CD4-positive, alpha-beta memory T cell (primary cell): ENCODE measurements at regions not wholly inside any gene's neighbourhood (a gene's known extent, or its start where the extent isn't known, plus 50 kb on each side); places are given as distances from the start of the nearest gene placed in this dataset.
"Not testable (repeated sequence)": the region's sequence is repeated elsewhere in the genome, so short reads cannot be mapped to it uniquely, and the experiment has no call there.

ENCODE experiments used
- CTCF ChIA-PET: fragments of 350-600 bp; sonication (Branson Sonifier 250); formaldehyde crosslinking; loops from one replicate; lab custom pipeline; 2021; ENCODE audit warnings: inconsistent platforms; ENCODE audit not compliant: partially characterized antibody; lab: Charles Lee
- POLR2A ChIA-PET: fragments of 350-600 bp; sonication (Branson Sonifier 250); formaldehyde crosslinking; loops from one replicate; lab custom pipeline; 2021; ENCODE audit not compliant: partially characterized antibody; lab: Charles Lee
- DNase-seq, 5 donors: peaks; one replicate each; pipeline versions ENCODE4 v3.0.0 to v3.0.0-alpha.2; 2020 to 2022; ENCODE audit warnings: mixed read lengths in 1 of 5
- H3K27ac ChIP-seq: one replicate; pipeline ENCODE4 v1.7.0; 2013; ENCODE audit warnings: low read depth, low read length
- H3K27me3 ChIP-seq: 2 replicates; pipeline ENCODE4 v1.7.0; 2013; ENCODE audit warnings: mild to moderate bottlenecking, low read length, moderate library complexity; ENCODE audit not compliant: insufficient read depth
- H3K36me3 ChIP-seq: 2 replicates; pipeline ENCODE4 v1.7.0; 2013; ENCODE audit warnings: mild to moderate bottlenecking, low read length, moderate library complexity; ENCODE audit not compliant: insufficient read depth
- H3K4me1 ChIP-seq: 2 replicates; pipeline ENCODE4 v1.7.0; 2013; ENCODE audit warnings: mild to moderate bottlenecking, low read length, moderate library complexity; ENCODE audit not compliant: insufficient read depth
- H3K4me3 ChIP-seq, 2 donors: one replicate each; pipeline ENCODE4 v1.7.0; 2013; ENCODE audit warnings: low read length in 2 of 2, mild to moderate bottlenecking in 1 of 2
- H3K9me3 ChIP-seq, 2 donors: one replicate each; pipeline ENCODE4 v1.7.0; 2013; ENCODE audit warnings: low read length in 2 of 2, control low read depth in 1 of 2; ENCODE audit not compliant: control insufficient read depth in 1 of 2
- H3K27ac Mint-ChIP-seq, 7 donors: one replicate each; pipeline ENCODE4 v1.8.0; 2020 to 2021; ENCODE audit warnings: mixed read lengths in 7 of 7, mild to moderate bottlenecking in 6 of 7, inconsistent platforms in 3 of 7, moderate library complexity in 3 of 7
- H3K27me3 Mint-ChIP-seq, 2 donors: one replicate each; pipeline ENCODE4 v1.8.0; 2020 to 2021; ENCODE audit warnings: mixed read lengths in 2 of 2
- H3K36me3 Mint-ChIP-seq, 2 donors: one replicate each; pipeline ENCODE4 v1.8.0; 2020 to 2021; ENCODE audit warnings: mixed read lengths in 2 of 2, inconsistent platforms in 1 of 2, mild to moderate bottlenecking in 1 of 2
- H3K4me1 Mint-ChIP-seq, 4 donors: one replicate each; pipeline ENCODE4 v1.8.0; 2020 to 2021; ENCODE audit warnings: mixed read lengths in 4 of 4, mild to moderate bottlenecking in 1 of 4
- H3K4me3 Mint-ChIP-seq, 8 donors: one replicate each; pipeline ENCODE4 v1.8.0; 2020 to 2021; ENCODE audit warnings: mixed read lengths in 8 of 8, mild to moderate bottlenecking in 7 of 8, moderate library complexity in 6 of 8, inconsistent platforms in 3 of 8
- H3K9me3 Mint-ChIP-seq, 8 donors: one replicate each; pipeline ENCODE4 v1.8.0; 2020 to 2021; ENCODE audit warnings: mixed read lengths in 8 of 8, mild to moderate bottlenecking in 5 of 8, inconsistent platforms in 3 of 8, moderate library complexity in 1 of 8
- intact Hi-C: fragments of 100-400 bp; cut with micrococcal nuclease; formaldehyde crosslinking; loops from one replicate; pipeline ENCODE4 v1.15.1; 2023

DNA sequence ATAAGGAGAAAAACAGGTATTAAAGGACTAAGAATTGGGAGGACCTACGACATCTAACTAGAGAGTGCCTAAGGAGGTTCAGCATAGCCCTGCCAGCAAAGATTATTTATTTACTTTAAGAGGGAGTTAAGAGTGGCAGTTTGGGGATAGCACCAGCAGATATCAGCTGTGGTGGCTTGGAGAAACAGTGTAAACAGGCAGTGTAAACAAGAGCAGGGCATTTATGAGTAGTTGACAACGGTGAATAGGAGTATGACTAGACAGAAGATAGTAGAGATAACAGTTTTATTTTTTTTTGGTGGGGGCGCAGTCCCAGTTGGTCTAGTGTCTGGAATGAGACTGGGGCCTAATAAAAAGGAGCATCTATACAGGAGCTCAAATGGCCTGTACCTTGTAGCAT lies 115.2 kb downstream of the PCDH10 start:
- H3K27me3 ChIP-seq, H3K27me3 Mint-ChIP-seq, H3K4me1 ChIP-seq, H3K27ac Mint-ChIP-seq, DNase-seq, H3K9me3 Mint-ChIP-seq, POLR2A ChIA-PET, H3K36me3 ChIP-seq, H3K4me1 Mint-ChIP-seq, H3K9me3 ChIP-seq, H3K4me3 Mint-ChIP-seq, H3K4me3 ChIP-seq, intact Hi-C loops, H3K36me3 Mint-ChIP-seq, H3K27ac ChIP-seq: not testable (repeated sequence)
- CTCF ChIA-PET = interaction anchor here (1.0 kb wide), 1 partner anchor 545 kb away, joined by 3 read pairs; no protein-coding TSS in a partner anchor

DNA sequence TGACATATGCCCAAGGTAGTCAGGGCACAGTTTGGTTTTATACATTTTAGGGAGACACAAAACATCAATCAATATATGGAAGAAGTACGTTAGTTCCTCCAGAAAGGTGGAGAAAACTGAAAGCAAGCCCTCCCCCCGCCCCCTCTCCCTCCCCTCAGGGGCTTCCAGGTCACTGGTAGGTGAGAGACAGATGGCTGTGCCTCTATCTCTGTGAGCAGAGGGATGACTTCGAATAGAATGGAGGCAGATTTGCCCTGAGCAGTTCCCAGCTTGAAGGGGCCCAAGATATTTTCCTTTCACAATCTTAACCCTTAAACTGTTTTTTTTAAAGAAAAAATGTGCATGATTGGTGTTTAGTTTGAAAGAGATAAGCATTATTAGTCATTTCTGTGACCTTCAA lies 114.0 kb downstream of the PCDH10 start:
- CTCF ChIA-PET = no interaction called here
- H3K4me1 Mint-ChIP-seq = no peaks in the 10 kb centered on the region
- POLR2A ChIA-PET = no interaction called here

DNA sequence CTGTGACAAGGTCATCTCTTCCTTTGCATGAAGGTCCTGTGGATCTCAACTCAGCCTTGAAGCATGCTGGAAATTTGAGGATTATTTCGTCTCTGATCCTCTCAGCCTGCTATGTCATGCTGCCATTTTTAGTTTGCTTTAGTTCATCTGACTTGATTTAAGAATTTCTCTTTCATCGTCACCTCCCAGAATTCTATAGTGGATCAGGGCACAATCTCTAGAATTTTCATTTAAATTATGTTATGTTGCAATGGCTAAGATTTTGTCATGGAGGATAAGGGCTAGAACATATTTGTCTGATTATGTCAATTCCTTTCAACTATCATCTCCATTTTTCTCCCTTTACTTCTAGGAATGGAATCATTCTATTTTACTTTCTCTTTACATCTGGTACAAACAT lies 98.8 kb downstream of the PCDH10 start:
- no peaks in the 10 kb centered on the region for H3K36me3 ChIP-seq
- DNase-seq = no peak
- intact Hi-C loops = no loop called here
- no peaks in the 10 kb centered on the region for H3K9me3 ChIP-seq
- no peak overlapping the region for H3K27ac ChIP-seq
- Mint-ChIP-seq H3K9me3 (peaks cover 0 to 13% (median 7%) of the 10 kb centered on the region in 8 donors), H3K36me3 (no peaks in the 10 kb centered on the region), H3K27ac (no peak overlapping the region), H3K4me1 (no peaks in the 10 kb centered on the region), H3K27me3 (no peaks in the 10 kb centered on the region), H3K4me3 (no peak overlapping the region)
- H3K4me3 ChIP-seq = no peak overlapping the region
- CTCF ChIA-PET = no interaction called here
- H3K4me1 ChIP-seq = no peaks in the 10 kb centered on the region
- H3K27me3 ChIP-seq = no peaks in the 10 kb centered on the region
- POLR2A ChIA-PET = no interaction called here

More for the DNA sequence above, 114.0 kb downstream of the PCDH10 start:
- DNase-seq = no peak
- Mint-ChIP-seq H3K9me3 (peaks cover 0 to 4% (median 0%) of the 10 kb centered on the region in 8 donors), H3K4me3 (no peak overlapping the region), H3K27me3 (no peaks in the 10 kb centered on the region), H3K27ac (no peak overlapping the region), H3K36me3 (no peaks in the 10 kb centered on the region)
- Histone ChIP-seq H3K4me3 (no peak overlapping the region), H3K27me3 (no peaks in the 10 kb centered on the region), H3K4me1 (no peaks in the 10 kb centered on the region), H3K9me3 (no peaks in the 10 kb centered on the region), H3K27ac (no peak overlapping the region), H3K36me3 (no peaks in the 10 kb centered on the region)
- intact Hi-C loops = no loop called here

DNA sequence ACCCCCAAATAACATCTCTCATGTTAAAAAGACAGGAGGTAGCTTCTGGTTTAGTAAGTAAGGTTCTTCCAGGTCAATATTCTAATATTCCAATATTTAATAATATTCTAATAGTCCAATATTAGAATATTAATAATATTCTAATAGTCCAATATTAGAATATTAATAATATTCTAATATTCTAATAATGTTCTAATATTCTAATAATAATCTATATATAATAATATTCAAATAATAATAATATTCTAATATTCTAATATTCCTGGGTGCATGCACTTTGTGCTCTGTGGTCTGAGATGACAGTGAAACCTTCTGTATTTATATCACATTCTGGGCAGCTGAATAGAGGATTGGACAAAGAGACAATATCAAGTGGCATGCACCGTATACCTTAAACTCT lies 96.1 kb downstream of the PCDH10 start:
- Histone ChIP-seq H3K9me3 (no peaks in the 10 kb centered on the region), H3K36me3 (no peaks in the 10 kb centered on the region), H3K27me3 (no peaks in the 10 kb centered on the region), H3K4me1 (no peaks in the 10 kb centered on the region), H3K27ac (no peak overlapping the region), H3K4me3 (no peak overlapping the region)
- no peak for DNase-seq
- Mint-ChIP-seq H3K4me1 (no peaks in the 10 kb centered on the region), H3K4me3 (no peak overlapping the region), H3K27me3 (no peaks in the 10 kb centered on the region), H3K36me3 (no peaks in the 10 kb centered on the region), H3K27ac (no peak overlapping the region), H3K9me3 (peaks cover 0 to 12% (median 5%) of the 10 kb centered on the region in 8 donors)
- intact Hi-C loops = no loop called here
- CTCF ChIA-PET = no interaction called here
- POLR2A ChIA-PET = no interaction called here
